AG09309 (cell line): ENCODE measurements at regions not wholly inside any gene's neighbourhood (a gene's known extent, or its start where the extent isn't known, plus 50 kb on each side); places are given as distances from the start of the nearest gene placed in this dataset.
"Not testable (repeated sequence)": the region's sequence is repeated elsewhere in the genome, so short reads cannot be mapped to it uniquely, and the experiment has no call there.

Source experiments
- DNase-seq: peaks from one replicate; pipeline ENCODE4 v3.0.0-alpha.2; 2010; ENCODE audit warnings: low read depth
- H3K4me3 ChIP-seq: 2 replicates; pipeline ENCODE4 v1.5.1; 2011; ENCODE audit warnings: mild to moderate bottlenecking, low read depth, low read length, moderate library complexity; ENCODE audit not compliant: control insufficient read depth
- TF ChIP-seq, protein P1 (sequence below): IDR thresholded peaks from 2 replicates; pipeline ENCODE4 v1.5.1; 2011; ENCODE audit warnings: mild to moderate bottlenecking, low read depth, low read length, inconsistent platforms; ENCODE audit not compliant: insufficient read depth, control insufficient read depth; ENCODE audit errors: missing control alignments

GRCh38 chr7:131075406-131075805 lies 252.3 kb upstream of the MKLN1 start:
- DNase-seq, result no peak
- TF ChIP-seq, protein P1, sequence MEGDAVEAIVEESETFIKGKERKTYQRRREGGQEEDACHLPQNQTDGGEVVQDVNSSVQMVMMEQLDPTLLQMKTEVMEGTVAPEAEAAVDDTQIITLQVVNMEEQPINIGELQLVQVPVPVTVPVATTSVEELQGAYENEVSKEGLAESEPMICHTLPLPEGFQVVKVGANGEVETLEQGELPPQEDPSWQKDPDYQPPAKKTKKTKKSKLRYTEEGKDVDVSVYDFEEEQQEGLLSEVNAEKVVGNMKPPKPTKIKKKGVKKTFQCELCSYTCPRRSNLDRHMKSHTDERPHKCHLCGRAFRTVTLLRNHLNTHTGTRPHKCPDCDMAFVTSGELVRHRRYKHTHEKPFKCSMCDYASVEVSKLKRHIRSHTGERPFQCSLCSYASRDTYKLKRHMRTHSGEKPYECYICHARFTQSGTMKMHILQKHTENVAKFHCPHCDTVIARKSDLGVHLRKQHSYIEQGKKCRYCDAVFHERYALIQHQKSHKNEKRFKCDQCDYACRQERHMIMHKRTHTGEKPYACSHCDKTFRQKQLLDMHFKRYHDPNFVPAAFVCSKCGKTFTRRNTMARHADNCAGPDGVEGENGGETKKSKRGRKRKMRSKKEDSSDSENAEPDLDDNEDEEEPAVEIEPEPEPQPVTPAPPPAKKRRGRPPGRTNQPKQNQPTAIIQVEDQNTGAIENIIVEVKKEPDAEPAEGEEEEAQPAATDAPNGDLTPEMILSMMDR, result no peak
- no peak overlapping the region for H3K4me3 ChIP-seq

DNA sequence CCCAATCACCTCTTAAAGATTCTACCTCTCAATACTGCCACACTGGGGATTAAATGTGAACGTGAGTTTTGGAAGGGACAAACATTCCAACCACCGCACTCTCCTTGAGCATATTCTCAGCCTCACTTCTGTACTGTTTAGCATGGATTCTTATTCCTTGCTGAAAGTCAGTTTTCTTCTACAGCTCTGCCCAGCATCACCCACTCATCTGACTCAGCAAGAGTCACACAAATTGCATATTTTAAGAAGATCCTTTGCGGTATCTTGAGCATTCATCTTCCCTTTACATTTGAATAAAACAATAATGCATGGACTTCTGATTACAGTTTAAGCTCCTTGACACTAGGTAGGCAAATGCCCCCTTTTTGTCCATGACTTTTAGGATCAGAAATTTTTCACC lies 251.6 kb upstream of the MKLN1 start:
- TF ChIP-seq, protein P1, result no peak
- no peak for DNase-seq
- H3K4me3 ChIP-seq, result no peak overlapping the region

- TF ChIP-seq, protein P1, result no peak
- no peak overlapping the region for H3K4me3 ChIP-seq
- no peak for DNase-seq
Observed at GRCh38 chr7:131076711-131077181, 250.9 kb upstream of the MKLN1 start.

- H3K4me3 ChIP-seq, result no peak overlapping the region
- DNase-seq, result no peak
- TF ChIP-seq, protein P1, result no peak
Observed at GRCh38 chr7:131077735-131078134, 249.9 kb upstream of the MKLN1 start.

DNA sequence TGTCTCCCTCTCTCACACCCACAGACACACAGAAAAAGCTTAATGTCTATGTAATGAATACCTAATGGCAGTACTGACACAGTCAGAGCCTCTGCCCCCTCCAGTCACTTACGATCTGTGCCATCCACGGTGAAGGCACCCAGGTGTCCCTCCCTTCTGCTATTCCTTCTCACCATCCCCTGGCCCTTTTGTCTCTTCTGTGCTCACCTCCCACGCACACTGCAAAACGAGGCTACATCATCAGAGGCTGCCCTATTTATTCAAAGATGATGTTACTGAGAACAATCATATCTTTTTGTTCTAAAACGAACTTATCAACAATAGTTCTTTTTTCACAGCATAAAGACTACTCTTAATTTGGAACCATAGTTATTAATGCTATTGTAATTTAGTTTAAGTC lies 246.9 kb upstream of the MKLN1 start:
- TF ChIP-seq, protein P1, result no peak
- no peak overlapping the region for H3K4me3 ChIP-seq
- no peak for DNase-seq

- no peak for DNase-seq
- H3K4me3 ChIP-seq, result no peak overlapping the region
- TF ChIP-seq, protein P1, result no peak
Observed at GRCh38 chr7:131081308-131081707, 246.4 kb upstream of the MKLN1 start.

GRCh38 chr7:131083781-131084180 lies 243.9 kb upstream of the MKLN1 start:
- TF ChIP-seq, protein P1, result no peak
- no peak for DNase-seq
- no peak overlapping the region for H3K4me3 ChIP-seq

- not testable (repeated sequence) for H3K4me3 ChIP-seq, DNase-seq
Observed at GRCh38 chr7:131084336-131084735, 243.3 kb upstream of the MKLN1 start.
